OCI-LY1 (cell line): ENCODE measurements at regions not wholly inside any gene's neighbourhood (a gene's known extent, or its start where the extent isn't known, plus 50 kb on each side); places are given as distances from the start of the nearest gene placed in this dataset.

Experiments used
- H2AFZ ChIP-seq: fragments of 200-600 bp; sonication (generic), shearing (Covaris generic); 2 replicates; pipeline ENCODE4 v1.6.0; 2014; ENCODE audit warnings: antibody characterized with exemption, mild to moderate bottlenecking, low read length
- H3F3A ChIP-seq: fragments of 200-600 bp; sonication (generic), shearing (Covaris generic); 2 replicates; pipeline ENCODE4 v1.6.0; 2014; ENCODE audit warnings: mild to moderate bottlenecking, antibody characterized with exemption, low read length, moderate library complexity; ENCODE audit not compliant: insufficient read depth
- H3K27ac ChIP-seq: fragments of 200-600 bp; sonication (generic); 2 replicates; pipeline ENCODE4 v1.5.1; 2014; ENCODE audit warnings: low read length, mixed run types, mild to moderate bottlenecking, low read depth; ENCODE audit not compliant: poor library complexity, severe bottlenecking
- H3K27me3 ChIP-seq: fragments of 200-600 bp; sonication (generic); 2 replicates; pipeline ENCODE4 v1.6.0; 2014; ENCODE audit warnings: antibody characterized with exemption, mild to moderate bottlenecking, low read length, moderate library complexity; ENCODE audit not compliant: insufficient read depth
- H3K36me3 ChIP-seq: fragments of 200-600 bp; sonication (generic); 2 replicates; pipeline ENCODE4 v1.6.1; 2014; ENCODE audit warnings: mild to moderate bottlenecking, antibody characterized with exemption, low read length, moderate library complexity, mixed read lengths; ENCODE audit not compliant: insufficient read depth
- H3K4me1 ChIP-seq: fragments of 200-600 bp; sonication (generic); 2 replicates; pipeline ENCODE4 v1.5.1; 2014; ENCODE audit warnings: mild to moderate bottlenecking, low read length, moderate library complexity; ENCODE audit not compliant: insufficient read depth, severe bottlenecking
- H3K4me2 ChIP-seq: fragments of 200-600 bp; sonication (generic), shearing (Covaris generic); 2 replicates; pipeline ENCODE4 v1.6.1; 2014; ENCODE audit warnings: low read length
- H3K4me3 ChIP-seq: fragments of 200-600 bp; sonication (generic); 2 replicates; pipeline ENCODE4 v1.5.1; 2014; ENCODE audit warnings: low read length, low read depth, mild to moderate bottlenecking, mixed read lengths; ENCODE audit not compliant: poor library complexity, severe bottlenecking
- H3K79me2 ChIP-seq: fragments of 200-600 bp; shearing (Covaris generic); 2 replicates; pipeline ENCODE4 v1.6.1; 2016; ENCODE audit warnings: mixed run types, low read length, mixed read lengths; ENCODE audit not compliant: insufficient read depth
- H3K9ac ChIP-seq: fragments of 200-600 bp; sonication (generic), shearing (Covaris generic); 2 replicates; pipeline ENCODE4 v1.6.1; 2014; ENCODE audit warnings: mild to moderate bottlenecking, low read length, mixed read lengths
- H3K9me2 ChIP-seq: fragments of 200-600 bp; sonication (generic), shearing (Covaris generic); 2 replicates; pipeline ENCODE4 v1.6.1; 2014; ENCODE audit warnings: low read depth, mild to moderate bottlenecking, low read length, mixed read lengths
- H3K9me3 ChIP-seq: fragments of 200-600 bp; shearing (Covaris generic); 2 replicates; pipeline ENCODE4 v1.6.1; 2014; ENCODE audit warnings: low read length, mixed read lengths
- H4K20me1 ChIP-seq: fragments of 200-600 bp; sonication (generic), shearing (Covaris generic); 2 replicates; pipeline ENCODE4 v1.6.0; 2016; ENCODE audit warnings: mild to moderate bottlenecking, low read length; ENCODE audit not compliant: insufficient read depth
- CTCF ChIP-seq: fragments of 200-600 bp; sonication (generic), shearing (Covaris generic); IDR thresholded peaks from 2 replicates; pipeline ENCODE4 v1.5.1; 2017; ENCODE audit warnings: mild to moderate bottlenecking, antibody characterized with exemption, low read length, moderate library complexity, mixed read lengths
- EZH2 ChIP-seq: fragments of 200-600 bp; sonication (generic), shearing (Covaris generic); IDR thresholded peaks from 2 replicates; pipeline ENCODE4 v1.8.0; 2017; ENCODE audit warnings: borderline replicate concordance, mixed run types, mild to moderate bottlenecking, antibody characterized with exemption, low read length, moderate library complexity, mixed read lengths

- no peaks in the 10 kb centered on the region for H4K20me1 ChIP-seq
- H3K27ac ChIP-seq: no peak overlapping the region
- no peak overlapping the region for H2AFZ ChIP-seq
- TF ChIP-seq CTCF: no peak
- TF ChIP-seq EZH2: no peak
- no peak overlapping the region for H3K4me3 ChIP-seq
- no peaks in the 10 kb centered on the region for H3K36me3 ChIP-seq
- H3K9me2 ChIP-seq: no peaks in the 10 kb centered on the region
- H3K9ac ChIP-seq: no peak overlapping the region
- no peaks in the 10 kb centered on the region for H3K27me3 ChIP-seq
- no peaks in the 10 kb centered on the region for H3F3A ChIP-seq
- H3K9me3 ChIP-seq: no peaks in the 10 kb centered on the region
- H3K79me2 ChIP-seq: no peaks in the 10 kb centered on the region
- H3K4me2 ChIP-seq: no peak overlapping the region
- no peaks in the 10 kb centered on the region for H3K4me1 ChIP-seq
Measured at GRCh38 chr11:42707541-42707940, 604.3 kb upstream of the API5 start.

DNA sequence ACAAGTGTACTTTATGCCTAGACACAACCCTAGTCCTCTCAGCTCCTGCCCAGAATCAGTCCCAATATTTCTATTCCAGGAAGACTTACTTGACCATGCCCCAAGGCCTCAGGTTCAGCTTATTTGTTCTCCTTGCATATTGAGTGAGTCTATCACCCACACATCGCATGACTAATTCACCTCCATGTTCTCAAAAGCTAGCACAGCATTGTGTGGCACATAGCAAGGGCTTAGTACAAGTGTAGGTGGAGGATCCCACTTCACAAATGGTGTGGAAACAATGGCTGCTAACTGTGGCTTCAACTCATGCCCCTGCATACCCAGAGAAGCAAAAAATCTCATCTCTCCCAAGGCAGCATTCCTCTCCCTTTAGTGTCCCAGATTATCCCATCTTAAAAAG, 602.6 kb upstream of the API5 start:
- no peak overlapping the region for H3K27ac ChIP-seq
- H3K4me3 ChIP-seq: no peak overlapping the region
- no peaks in the 10 kb centered on the region for H3K36me3 ChIP-seq
- H3K79me2 ChIP-seq: no peaks in the 10 kb centered on the region
- no peaks in the 10 kb centered on the region for H3K27me3 ChIP-seq
- no peak overlapping the region for H3K4me2 ChIP-seq
- H3K9ac ChIP-seq: no peak overlapping the region
- H3K9me3 ChIP-seq: no peaks in the 10 kb centered on the region
- H3K9me2 ChIP-seq: no peaks in the 10 kb centered on the region
- no peaks in the 10 kb centered on the region for H3F3A ChIP-seq
- no peaks in the 10 kb centered on the region for H4K20me1 ChIP-seq
- TF ChIP-seq EZH2: no peak
- TF ChIP-seq CTCF: no peak
- no peak overlapping the region for H2AFZ ChIP-seq
- no peaks in the 10 kb centered on the region for H3K4me1 ChIP-seq

GRCh38 chr11:42713279-42713678, 598.5 kb upstream of the API5 start:
- H3K9me2 ChIP-seq: no peaks in the 10 kb centered on the region
- no peaks in the 10 kb centered on the region for H3K79me2 ChIP-seq
- H3K4me3 ChIP-seq: no peak overlapping the region
- no peaks in the 10 kb centered on the region for H3F3A ChIP-seq
- no peaks in the 10 kb centered on the region for H3K9me3 ChIP-seq
- no peaks in the 10 kb centered on the region for H4K20me1 ChIP-seq
- no peaks in the 10 kb centered on the region for H3K27me3 ChIP-seq
- no peak overlapping the region for H2AFZ ChIP-seq
- H3K4me1 ChIP-seq: no peaks in the 10 kb centered on the region
- no peak overlapping the region for H3K9ac ChIP-seq
- no peak overlapping the region for H3K4me2 ChIP-seq
- H3K36me3 ChIP-seq: no peaks in the 10 kb centered on the region
- no peak overlapping the region for H3K27ac ChIP-seq
- TF ChIP-seq EZH2 (no peak), CTCF (no peak)
